Activated CD4-positive, alpha-beta memory T cell treated with anti-CD3 and anti-CD28 coated beads, Interleukin-2, amount 10 ng/mL, durations not matched to agents 7 days and 5 days (primary cell): ENCODE measurements at regions not wholly inside any gene's neighbourhood (a gene's known extent, or its start where the extent isn't known, plus 50 kb on each side); places are given as distances from the start of the nearest gene placed in this dataset.

ENCODE experiments used
- CTCF ChIA-PET: fragments of 350-600 bp; sonication (Branson Sonifier 250); formaldehyde crosslinking; loops from one replicate; lab custom pipeline; 2021; ENCODE audit warnings: antibody characterized with exemption, inconsistent platforms; lab: Charles Lee
- POLR2A ChIA-PET: fragments of 350-600 bp; sonication (Branson Sonifier 250); formaldehyde crosslinking; loops from one replicate; lab custom pipeline; 2021; ENCODE audit warnings: antibody characterized with exemption; lab: Charles Lee
- DNase-seq: peaks from one replicate; pipeline ENCODE4 v3.0.0-alpha.2; 2020
- H3K27ac Mint-ChIP-seq: one replicate; pipeline ENCODE4 v1.8.0; 2021; ENCODE audit warnings: mild to moderate bottlenecking, mixed read lengths
- H3K27me3 Mint-ChIP-seq: one replicate; pipeline ENCODE4 v1.8.0; 2021; ENCODE audit warnings: mixed read lengths
- H3K36me3 Mint-ChIP-seq: one replicate; pipeline ENCODE4 v1.8.0; 2021; ENCODE audit warnings: low read depth, mixed read lengths
- H3K4me1 Mint-ChIP-seq: one replicate; pipeline ENCODE4 v1.8.0; 2021; ENCODE audit warnings: mixed read lengths
- H3K4me3 Mint-ChIP-seq: one replicate; pipeline ENCODE4 v1.8.0; 2021; ENCODE audit warnings: mild to moderate bottlenecking, mixed read lengths
- H3K9me3 Mint-ChIP-seq: one replicate; pipeline ENCODE4 v1.8.0; 2021; ENCODE audit warnings: mixed read lengths

GRCh38 chr20:11380283-11380682, 537.4 kb upstream of the BTBD3 start:
- POLR2A ChIA-PET, result no interaction called here
- H3K36me3 Mint-ChIP-seq, result no peaks in the 10 kb centered on the region
- H3K27me3 Mint-ChIP-seq, result no peaks in the 10 kb centered on the region
- H3K9me3 Mint-ChIP-seq, result peaks cover 9% of the 10 kb centered on the region
- no peaks in the 10 kb centered on the region for H3K4me1 Mint-ChIP-seq
- no peak overlapping the region for H3K4me3 Mint-ChIP-seq
- no peak for DNase-seq
- CTCF ChIA-PET, result no interaction called here
- no peak overlapping the region for H3K27ac Mint-ChIP-seq

DNA sequence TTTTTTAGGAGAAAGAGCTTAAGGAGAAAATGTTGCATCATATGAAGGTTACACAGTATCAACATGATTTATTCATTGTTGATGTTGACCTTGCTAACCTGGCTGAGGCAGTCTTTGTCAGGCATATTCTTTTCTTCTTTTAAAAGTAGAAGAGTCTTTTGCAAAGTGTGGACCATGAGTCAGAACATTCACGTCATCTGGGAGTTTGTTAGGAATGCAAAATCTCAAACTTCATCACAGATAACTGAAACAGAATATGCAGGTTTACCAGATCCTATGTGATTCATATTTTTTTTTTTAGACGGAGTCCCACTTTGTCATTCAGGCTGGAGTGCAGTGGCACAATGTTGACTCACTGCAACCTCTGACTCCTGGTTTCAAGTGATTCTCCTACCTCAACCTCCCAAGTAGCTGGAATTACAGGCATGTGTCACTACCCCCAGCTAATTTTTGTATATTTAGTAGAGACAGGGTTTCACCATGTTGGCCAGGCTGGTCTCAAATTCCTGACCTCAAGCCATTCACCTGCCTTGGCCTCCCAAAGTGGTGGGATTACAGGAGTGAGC, 530.4 kb upstream of the BTBD3 start:
- H3K4me1 Mint-ChIP-seq, result no peaks in the 10 kb centered on the region
- CTCF ChIA-PET, result no interaction called here
- DNase-seq, result no peak

GRCh38 chr20:11389186-11389585, 528.5 kb upstream of the BTBD3 start:
- H3K36me3 Mint-ChIP-seq, result no peaks in the 10 kb centered on the region
- H3K4me1 Mint-ChIP-seq, result no peaks in the 10 kb centered on the region
- ChIA-PET POLR2A (no interaction called here), CTCF (no interaction called here)
- H3K4me3 Mint-ChIP-seq, result no peak overlapping the region
- DNase-seq, result no peak
- H3K27me3 Mint-ChIP-seq, result no peaks in the 10 kb centered on the region
- H3K27ac Mint-ChIP-seq, result no peak overlapping the region
- peaks cover 2% of the 10 kb centered on the region for H3K9me3 Mint-ChIP-seq

More for the DNA sequence above, 530.4 kb upstream of the BTBD3 start:
- Mint-ChIP-seq H3K36me3 (no peaks in the 10 kb centered on the region), H3K27ac (no peak overlapping the region), H3K9me3 (peaks cover 4% of the 10 kb centered on the region), H3K27me3 (no peaks in the 10 kb centered on the region), H3K4me3 (no peak overlapping the region)
- POLR2A ChIA-PET, result no interaction called here

- POLR2A ChIA-PET, result no interaction called here
- no peaks in the 10 kb centered on the region for H3K27me3 Mint-ChIP-seq
- no peaks in the 10 kb centered on the region for H3K36me3 Mint-ChIP-seq
- no peak overlapping the region for H3K27ac Mint-ChIP-seq
- no peaks in the 10 kb centered on the region for H3K9me3 Mint-ChIP-seq
- CTCF ChIA-PET, result no interaction called here
- H3K4me3 Mint-ChIP-seq, result no peak overlapping the region
- DNase-seq, result no peak
- H3K4me1 Mint-ChIP-seq, result no peaks in the 10 kb centered on the region
These were observed 526.1 kb upstream of the BTBD3 start for GRCh38 chr20:11391591-11391990.

DNA sequence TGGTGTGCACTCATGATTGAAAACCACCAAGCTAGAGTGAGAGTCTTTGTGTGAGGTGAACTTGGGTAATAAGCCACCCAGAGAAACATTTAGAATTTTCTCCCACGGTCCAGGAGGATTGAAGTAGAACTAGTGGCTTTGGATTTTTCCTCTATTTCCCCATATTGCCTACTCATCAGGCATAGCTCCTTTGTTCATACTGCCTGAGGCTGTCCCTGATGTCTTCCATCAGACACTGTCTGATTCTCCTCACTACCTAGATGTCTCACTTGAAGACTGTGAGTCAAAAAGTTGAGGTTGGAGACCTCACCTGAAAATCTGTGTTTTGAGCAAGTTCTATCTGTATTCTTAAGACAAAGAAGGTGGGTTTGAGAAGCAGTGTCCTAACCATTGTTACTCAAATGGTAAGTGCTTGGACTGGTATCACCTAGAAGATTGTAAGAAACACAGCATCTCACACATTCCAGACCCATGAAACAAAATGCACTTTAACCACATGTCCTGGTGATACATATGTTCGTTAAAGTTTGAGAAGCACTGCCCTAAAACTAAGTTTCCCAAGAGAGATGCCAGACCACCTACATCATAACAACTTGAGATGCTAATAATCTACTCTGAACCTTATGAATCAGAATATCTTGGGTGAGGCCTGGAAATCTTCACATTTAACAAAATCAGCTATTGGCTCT, 523.4 kb upstream of the BTBD3 start:
- DNase-seq, result no peak
- POLR2A ChIA-PET, result no interaction called here
- H3K4me1 Mint-ChIP-seq, result no peaks in the 10 kb centered on the region
- H3K36me3 Mint-ChIP-seq, result no peaks in the 10 kb centered on the region
- no peak overlapping the region for H3K4me3 Mint-ChIP-seq
- H3K27me3 Mint-ChIP-seq, result no peaks in the 10 kb centered on the region
- H3K27ac Mint-ChIP-seq, result no peak overlapping the region
- CTCF ChIA-PET, result no interaction called here
- H3K9me3 Mint-ChIP-seq, result no peaks in the 10 kb centered on the region

GRCh38 chr20:11395581-11395980, 522.1 kb upstream of the BTBD3 start:
- H3K4me1 Mint-ChIP-seq, result no peaks in the 10 kb centered on the region
- no peak for DNase-seq
- H3K9me3 Mint-ChIP-seq, result no peaks in the 10 kb centered on the region
- H3K27ac Mint-ChIP-seq, result no peak overlapping the region
- POLR2A ChIA-PET, result no interaction called here
- no peak overlapping the region for H3K4me3 Mint-ChIP-seq
- H3K27me3 Mint-ChIP-seq, result no peaks in the 10 kb centered on the region
- CTCF ChIA-PET, result no interaction called here
- H3K36me3 Mint-ChIP-seq, result no peaks in the 10 kb centered on the region

GRCh38 chr20:11401988-11402387, 515.7 kb upstream of the BTBD3 start:
- Mint-ChIP-seq H3K36me3 (no peaks in the 10 kb centered on the region), H3K27ac (no peak overlapping the region), H3K27me3 (no peaks in the 10 kb centered on the region), H3K4me3 (no peak overlapping the region), H3K4me1 (no peaks in the 10 kb centered on the region), H3K9me3 (no peaks in the 10 kb centered on the region)
- DNase-seq, result no peak
- CTCF ChIA-PET, result no interaction called here
- POLR2A ChIA-PET, result no interaction called here

DNA sequence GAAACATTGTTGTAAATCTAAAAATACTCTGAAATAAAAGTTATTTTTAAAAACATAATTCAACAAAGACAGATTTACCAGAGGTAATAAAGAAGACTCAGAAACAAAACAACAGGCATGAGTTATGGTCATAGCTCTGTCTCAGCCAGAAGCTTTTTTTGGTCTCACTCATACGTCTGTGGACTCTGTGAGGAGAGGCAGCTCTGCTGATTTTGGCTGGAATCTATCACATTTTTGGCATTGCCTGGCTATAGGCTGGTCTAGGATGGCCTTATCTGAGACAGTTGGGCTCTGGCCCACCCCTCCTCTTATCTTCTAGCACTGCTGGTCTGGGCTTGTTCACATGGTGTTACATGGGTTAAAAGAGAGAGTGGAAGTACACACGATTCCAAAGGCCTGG, 514.0 kb upstream of the BTBD3 start:
- H3K4me3 Mint-ChIP-seq, result no peak overlapping the region
- ChIA-PET CTCF (no interaction called here), POLR2A (no interaction called here)
- no peaks in the 10 kb centered on the region for H3K36me3 Mint-ChIP-seq
- H3K4me1 Mint-ChIP-seq, result no peaks in the 10 kb centered on the region
- no peak overlapping the region for H3K27ac Mint-ChIP-seq
- DNase-seq, result no peak
- H3K27me3 Mint-ChIP-seq, result no peaks in the 10 kb centered on the region
- no peaks in the 10 kb centered on the region for H3K9me3 Mint-ChIP-seq

DNA sequence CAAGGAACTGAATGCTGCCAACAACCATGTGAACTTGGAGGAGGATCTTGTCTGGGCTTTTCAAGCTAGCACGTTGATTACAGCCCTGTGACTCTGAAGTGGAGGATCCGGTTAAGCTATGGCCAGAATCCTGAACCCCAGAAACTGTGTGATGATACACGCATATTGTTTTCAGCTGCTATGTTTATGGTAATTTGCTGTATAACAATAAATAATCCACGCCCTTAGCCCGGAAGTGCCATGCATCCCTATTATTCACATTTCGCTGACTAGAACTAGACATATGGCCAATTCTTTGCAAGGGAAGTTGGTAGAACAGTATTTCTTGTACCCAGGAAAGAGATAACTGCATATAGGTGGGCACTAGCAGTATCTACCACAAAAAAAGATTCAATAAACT, 510.8 kb upstream of the BTBD3 start:
- no peak for DNase-seq
- Mint-ChIP-seq H3K4me1 (no peaks in the 10 kb centered on the region), H3K27me3 (no peaks in the 10 kb centered on the region), H3K27ac (no peak overlapping the region), H3K4me3 (no peak overlapping the region), H3K9me3 (no peaks in the 10 kb centered on the region), H3K36me3 (no peaks in the 10 kb centered on the region)
- ChIA-PET CTCF (no interaction called here), POLR2A (no interaction called here)

DNA sequence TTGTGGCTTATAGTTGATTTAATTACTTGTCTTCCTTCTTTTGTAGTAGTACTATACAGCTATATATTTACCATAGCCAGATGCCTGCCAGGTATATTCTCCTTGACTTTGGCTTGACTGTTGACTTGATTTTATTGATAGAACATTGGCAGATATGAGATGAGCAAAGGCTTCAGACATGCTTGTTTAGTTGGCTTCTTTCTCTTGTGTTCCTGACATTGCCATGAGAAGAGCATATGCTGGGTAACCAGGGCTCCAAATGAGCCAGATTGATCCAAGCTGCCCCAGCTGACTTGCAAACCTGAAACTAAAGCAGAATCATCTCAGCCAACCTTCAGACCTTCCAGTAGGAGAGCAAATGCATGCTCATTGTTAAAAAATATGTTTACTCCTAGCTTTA, 508.1 kb upstream of the BTBD3 start:
- peaks cover 8% of the 10 kb centered on the region for H3K9me3 Mint-ChIP-seq
- H3K4me1 Mint-ChIP-seq, result no peaks in the 10 kb centered on the region
- H3K4me3 Mint-ChIP-seq, result no peak overlapping the region
- ChIA-PET CTCF (no interaction called here), POLR2A (no interaction called here)
- no peaks in the 10 kb centered on the region for H3K36me3 Mint-ChIP-seq
- no peaks in the 10 kb centered on the region for H3K27me3 Mint-ChIP-seq
- H3K27ac Mint-ChIP-seq, result no peak overlapping the region
- no peak for DNase-seq

- no peaks in the 10 kb centered on the region for H3K4me1 Mint-ChIP-seq
- H3K9me3 Mint-ChIP-seq, result peaks cover 8% of the 10 kb centered on the region
- H3K4me3 Mint-ChIP-seq, result no peak overlapping the region
These were observed 505.9 kb upstream of the BTBD3 start for GRCh38 chr20:11411765-11412164.

DNA sequence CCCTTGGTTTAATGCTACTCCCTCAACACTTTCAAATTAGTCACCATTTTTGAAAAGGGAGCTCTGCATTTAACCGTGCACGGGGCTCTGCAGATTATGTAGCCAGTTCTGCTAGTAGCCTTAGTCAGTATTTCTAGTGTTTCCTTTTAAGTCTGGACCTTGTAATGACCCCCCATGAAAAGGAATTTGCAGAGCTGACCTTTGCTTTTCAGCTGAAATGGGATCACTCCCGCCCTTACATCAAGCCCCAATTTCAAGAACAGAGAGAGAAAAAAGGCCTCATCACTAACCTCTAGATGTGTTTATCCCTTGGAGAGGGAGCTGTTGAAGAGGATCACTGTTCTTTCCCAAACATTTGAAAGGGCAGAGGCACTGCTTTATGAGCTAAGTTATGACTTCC, 490.7 kb upstream of the BTBD3 start:
- Mint-ChIP-seq H3K36me3 (no peaks in the 10 kb centered on the region), H3K27me3 (no peaks in the 10 kb centered on the region)

More at GRCh38 chr20:11411765-11412164, 505.9 kb upstream of the BTBD3 start:
- DNase-seq, result no peak
- POLR2A ChIA-PET, result no interaction called here
- no peak overlapping the region for H3K27ac Mint-ChIP-seq
- CTCF ChIA-PET, result no interaction called here
- no peaks in the 10 kb centered on the region for H3K36me3 Mint-ChIP-seq
- H3K27me3 Mint-ChIP-seq, result no peaks in the 10 kb centered on the region

GRCh38 chr20:11429168-11429567, 488.5 kb upstream of the BTBD3 start:
- Mint-ChIP-seq H3K36me3 (no peaks in the 10 kb centered on the region), H3K9me3 (peaks cover 7% of the 10 kb centered on the region), H3K4me3 (no peak overlapping the region), H3K27me3 (no peaks in the 10 kb centered on the region), H3K4me1 (no peaks in the 10 kb centered on the region), H3K27ac (no peak overlapping the region)
- no peak for DNase-seq
- ChIA-PET POLR2A (no interaction called here), CTCF (no interaction called here)

More for the DNA sequence above, 490.7 kb upstream of the BTBD3 start:
- peaks cover 3% of the 10 kb centered on the region for H3K9me3 Mint-ChIP-seq
- CTCF ChIA-PET, result no interaction called here
- POLR2A ChIA-PET, result no interaction called here
- DNase-seq, result no peak
- H3K4me1 Mint-ChIP-seq, result no peaks in the 10 kb centered on the region
- H3K27ac Mint-ChIP-seq, result no peak overlapping the region
- no peak overlapping the region for H3K4me3 Mint-ChIP-seq

DNA sequence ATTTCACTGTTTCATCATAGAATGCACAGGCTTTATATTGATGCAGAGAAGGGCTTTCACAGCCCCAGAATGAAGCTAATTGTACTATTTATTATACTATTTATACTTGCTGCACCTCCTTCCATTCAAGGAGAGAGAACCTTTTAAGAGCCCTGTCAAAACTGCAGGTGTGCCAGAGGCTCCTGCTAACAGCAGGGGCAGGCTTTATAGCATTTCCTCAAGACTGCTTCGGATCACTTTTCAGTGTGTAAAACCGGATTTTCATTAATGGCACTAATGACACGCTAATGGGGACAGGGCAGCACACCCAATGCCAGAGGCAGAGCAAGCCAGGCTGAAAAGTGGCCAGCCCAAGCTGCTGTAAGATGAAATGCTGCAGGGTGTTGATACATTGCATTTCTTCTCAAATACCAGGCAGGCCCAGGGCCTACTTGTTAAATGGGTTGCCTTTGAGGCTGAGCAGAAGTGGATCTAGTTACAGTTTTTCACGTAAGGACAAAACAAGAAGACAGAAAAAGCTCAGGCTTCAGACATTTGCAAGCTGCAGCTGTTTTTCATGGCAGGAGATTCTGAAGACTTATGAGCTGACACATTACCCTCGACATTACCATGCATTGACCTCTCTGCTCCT, 487.7 kb upstream of the BTBD3 start:
- DNase-seq, result no peak
- no peaks in the 10 kb centered on the region for H3K36me3 Mint-ChIP-seq
- ChIA-PET CTCF (no interaction called here), POLR2A (no interaction called here)
- peaks cover 14% of the 10 kb centered on the region for H3K9me3 Mint-ChIP-seq
- H3K27ac Mint-ChIP-seq, result no peak overlapping the region
- no peak overlapping the region for H3K4me3 Mint-ChIP-seq
- H3K27me3 Mint-ChIP-seq, result no peaks in the 10 kb centered on the region
- no peaks in the 10 kb centered on the region for H3K4me1 Mint-ChIP-seq
